Lower lobe of right lung (tissue), 2 donors: ENCODE measurements at regions not wholly inside any gene's neighbourhood (a gene's known extent, or its start where the extent isn't known, plus 50 kb on each side); places are given as distances from the start of the nearest gene placed in this dataset.
A peak's percentile ranks its signal among the peaks of the same experiment; 100 is the strongest.

ENCODE experiments used
- ATAC-seq, 2 donors: fragments of 200-7000 bp; cut with Tn5 transposase; one replicate each; pipeline ENCODE4 v1.9.1; 2020 to 2022; ENCODE audit warnings: mild to moderate bottlenecking in 2 of 2, moderate library complexity in 2 of 2
- DNase-seq: peaks from one replicate; pipeline ENCODE4 v3.0.0-alpha.2; 2020
- H3K27ac ChIP-seq: fragments of 200-600 bp; one replicate; pipeline ENCODE4 v1.8.0; 2022
- H3K27me3 ChIP-seq: fragments of 200-600 bp; one replicate; pipeline ENCODE4 v1.8.0; 2022; ENCODE audit warnings: low read depth
- H3K36me3 ChIP-seq: fragments of 200-600 bp; one replicate; pipeline ENCODE4 v1.8.0; 2022; ENCODE audit warnings: mild to moderate bottlenecking
- H3K4me1 ChIP-seq: fragments of 200-600 bp; one replicate; pipeline ENCODE4 v1.8.0; 2022
- H3K4me3 ChIP-seq: fragments of 200-600 bp; one replicate; pipeline ENCODE4 v1.8.0; 2022; ENCODE audit warnings: mild to moderate bottlenecking
- H3K9me3 ChIP-seq: fragments of 200-600 bp; one replicate; pipeline ENCODE4 v1.8.0; 2022
- CTCF ChIP-seq: fragments of 200-600 bp; IDR thresholded peaks from one replicate; pipeline ENCODE4 v1.8.0; 2022; ENCODE audit warnings: antibody characterized with exemption, mild to moderate bottlenecking
- intact Hi-C: fragments of 100-400 bp; cut with DNase I; formaldehyde crosslinking; loops from one replicate; pipeline ENCODE4 v1.11.0; 2022
- donor health status: DM: no; HTN: yes; CAD: no; lungs with severe emphysema.

GRCh38 chr2:120817136-120817955, 81.7 kb downstream of the GLI2 start:
- ATAC-seq (no peak), DNase-seq (peak; percentile 31)
- no peaks in the 10 kb centered on the region for H3K9me3 ChIP-seq
- H3K27ac ChIP-seq: no peak overlapping the region
- no peaks in the 10 kb centered on the region for H3K36me3 ChIP-seq
- no peak overlapping the region for H3K4me3 ChIP-seq
- H3K4me1 ChIP-seq: no peaks in the 10 kb centered on the region
- peaks cover under 1% of the 10 kb centered on the region for H3K27me3 ChIP-seq
- intact Hi-C loops: no loop called here
- no peak for TF ChIP-seq CTCF

- H3K4me3 ChIP-seq: no peak overlapping the region
- ATAC-seq (no peak), DNase-seq (peak; percentile 46)
- intact Hi-C loops: no loop called here
- TF ChIP-seq CTCF: no peak
- peaks cover 4% of the 10 kb centered on the region for H3K27me3 ChIP-seq
- H3K36me3 ChIP-seq: no peaks in the 10 kb centered on the region
- H3K4me1 ChIP-seq: no peaks in the 10 kb centered on the region
- H3K27ac ChIP-seq: no peak overlapping the region
- H3K9me3 ChIP-seq: no peaks in the 10 kb centered on the region
Measured at GRCh38 chr2:120817956-120818325, 82.3 kb downstream of the GLI2 start.

GRCh38 chr2:120818441-120818920, 82.8 kb downstream of the GLI2 start:
- DNase-seq: peak; percentile 41
- H3K36me3 ChIP-seq: no peaks in the 10 kb centered on the region
- no peaks in the 10 kb centered on the region for H3K4me1 ChIP-seq
- no peak for TF ChIP-seq CTCF
- intact Hi-C loops: no loop called here
- no peak overlapping the region for H3K27ac ChIP-seq
- peaks cover 9% of the 10 kb centered on the region for H3K27me3 ChIP-seq
- H3K4me3 ChIP-seq: no peak overlapping the region
- H3K9me3 ChIP-seq: no peaks in the 10 kb centered on the region
- ATAC-seq: peak; percentile 10 to 53

- intact Hi-C loops: no loop called here
- H3K4me1 ChIP-seq: no peaks in the 10 kb centered on the region
- H3K4me3 ChIP-seq: no peak overlapping the region
- TF ChIP-seq CTCF: no peak
- ATAC-seq: no peak
- peak; percentile 4 for DNase-seq
- H3K27ac ChIP-seq: no peak overlapping the region
- H3K27me3 ChIP-seq: peaks cover 11% of the 10 kb centered on the region
- H3K36me3 ChIP-seq: no peaks in the 10 kb centered on the region
- H3K9me3 ChIP-seq: no peaks in the 10 kb centered on the region
Measured at GRCh38 chr2:120819720-120820210, 84.1 kb downstream of the GLI2 start.

GRCh38 chr2:120820263-120820952, 84.7 kb downstream of the GLI2 start:
- intact Hi-C loops: no loop called here
- H3K36me3 ChIP-seq: no peaks in the 10 kb centered on the region
- no peaks in the 10 kb centered on the region for H3K4me1 ChIP-seq
- ATAC-seq: peak; percentile 12 to 31
- peaks cover 11% of the 10 kb centered on the region for H3K27me3 ChIP-seq
- H3K27ac ChIP-seq: no peak overlapping the region
- H3K9me3 ChIP-seq: no peaks in the 10 kb centered on the region
- H3K4me3 ChIP-seq: no peak overlapping the region
- no peak for DNase-seq
- TF ChIP-seq CTCF: no peak
